Hepatocyte (in vitro differentiated cells): ENCODE measurements at regions not wholly inside any gene's neighbourhood (a gene's known extent, or its start where the extent isn't known, plus 50 kb on each side); places are given as distances from the start of the nearest gene placed in this dataset.

ENCODE experiments used
- EZH2 ChIP-seq: fragments of 200-600 bp; sonication (generic); IDR thresholded peaks from 2 replicates; pipeline ENCODE4 v1.6.1; 2016; ENCODE audit warnings: antibody characterized with exemption, mild to moderate bottlenecking, borderline replicate concordance
- TF ChIP-seq, protein P1 (sequence below): fragments of 200-600 bp; sonication (generic); IDR thresholded peaks from 2 replicates; pipeline ENCODE4 v1.5.1; 2016; ENCODE audit warnings: antibody characterized with exemption, mild to moderate bottlenecking; ENCODE audit not compliant: poor library complexity

GRCh38 chr10:36416513-36416912 lies 708.9 kb upstream of the ANKRD30A start:
- TF ChIP-seq, protein P1, sequence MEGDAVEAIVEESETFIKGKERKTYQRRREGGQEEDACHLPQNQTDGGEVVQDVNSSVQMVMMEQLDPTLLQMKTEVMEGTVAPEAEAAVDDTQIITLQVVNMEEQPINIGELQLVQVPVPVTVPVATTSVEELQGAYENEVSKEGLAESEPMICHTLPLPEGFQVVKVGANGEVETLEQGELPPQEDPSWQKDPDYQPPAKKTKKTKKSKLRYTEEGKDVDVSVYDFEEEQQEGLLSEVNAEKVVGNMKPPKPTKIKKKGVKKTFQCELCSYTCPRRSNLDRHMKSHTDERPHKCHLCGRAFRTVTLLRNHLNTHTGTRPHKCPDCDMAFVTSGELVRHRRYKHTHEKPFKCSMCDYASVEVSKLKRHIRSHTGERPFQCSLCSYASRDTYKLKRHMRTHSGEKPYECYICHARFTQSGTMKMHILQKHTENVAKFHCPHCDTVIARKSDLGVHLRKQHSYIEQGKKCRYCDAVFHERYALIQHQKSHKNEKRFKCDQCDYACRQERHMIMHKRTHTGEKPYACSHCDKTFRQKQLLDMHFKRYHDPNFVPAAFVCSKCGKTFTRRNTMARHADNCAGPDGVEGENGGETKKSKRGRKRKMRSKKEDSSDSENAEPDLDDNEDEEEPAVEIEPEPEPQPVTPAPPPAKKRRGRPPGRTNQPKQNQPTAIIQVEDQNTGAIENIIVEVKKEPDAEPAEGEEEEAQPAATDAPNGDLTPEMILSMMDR = no peak
- no peak for TF ChIP-seq EZH2
